HEK293T (cell line): ENCODE measurements at regions not wholly inside any gene's neighbourhood (a gene's known extent, or its start where the extent isn't known, plus 50 kb on each side); places are given as distances from the start of the nearest gene placed in this dataset.

ENCODE experiments used
- ARNT ChIP-seq: fragments of 450-650 bp; IDR thresholded peaks from 2 replicates; pipeline ENCODE4 v1.6.1; 2017; ENCODE audit warnings: mild to moderate bottlenecking
- FOXA1 ChIP-seq: fragments of 450-650 bp; IDR thresholded peaks from 2 replicates; pipeline ENCODE4 v1.6.1; 2016; ENCODE audit warnings: mild to moderate bottlenecking
- HDGF ChIP-seq: fragments of 450-650 bp; IDR thresholded peaks from 2 replicates; pipeline ENCODE4 v1.6.1; 2017; ENCODE audit warnings: antibody characterized with exemption, borderline replicate concordance
- TF ChIP-seq, protein P1 (sequence below): fragments of 450-650 bp; IDR thresholded peaks from 2 replicates; pipeline ENCODE4 v1.6.1; 2016

DNA sequence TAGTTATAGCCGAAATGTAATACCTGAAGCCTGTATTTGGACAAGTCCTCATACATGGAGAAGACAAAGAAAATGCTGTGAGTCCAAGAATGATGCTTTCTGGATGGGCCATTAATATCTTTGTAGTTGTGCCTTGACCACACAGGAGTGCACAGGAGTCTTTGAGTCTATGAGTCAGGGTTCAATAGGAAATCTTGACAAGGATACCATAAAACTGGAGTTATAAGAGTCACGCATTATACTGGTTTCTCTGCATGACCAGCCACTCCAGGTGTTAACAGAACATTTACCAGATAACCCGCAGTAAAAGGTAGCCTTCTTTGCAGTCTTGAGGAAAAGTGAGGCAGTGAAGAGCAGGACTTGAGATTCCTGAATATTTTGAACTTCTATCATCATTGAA is 464.6 kb upstream of the PKN2 start:
- TF ChIP-seq ARNT (no peak), FOXA1 (no peak), HDGF (no peak)
- TF ChIP-seq, protein P1, sequence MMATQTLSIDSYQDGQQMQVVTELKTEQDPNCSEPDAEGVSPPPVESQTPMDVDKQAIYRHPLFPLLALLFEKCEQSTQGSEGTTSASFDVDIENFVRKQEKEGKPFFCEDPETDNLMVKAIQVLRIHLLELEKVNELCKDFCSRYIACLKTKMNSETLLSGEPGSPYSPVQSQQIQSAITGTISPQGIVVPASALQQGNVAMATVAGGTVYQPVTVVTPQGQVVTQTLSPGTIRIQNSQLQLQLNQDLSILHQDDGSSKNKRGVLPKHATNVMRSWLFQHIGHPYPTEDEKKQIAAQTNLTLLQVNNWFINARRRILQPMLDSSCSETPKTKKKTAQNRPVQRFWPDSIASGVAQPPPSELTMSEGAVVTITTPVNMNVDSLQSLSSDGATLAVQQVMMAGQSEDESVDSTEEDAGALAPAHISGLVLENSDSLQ: no peak
